HFF-Myc (cell line): ENCODE measurements at regions not wholly inside any gene's neighbourhood (a gene's known extent, or its start where the extent isn't known, plus 50 kb on each side); places are given as distances from the start of the nearest gene placed in this dataset.

ENCODE experiments used
- DNase-seq: peaks from one replicate; pipeline ENCODE4 v3.0.0-alpha.2; 2011; ENCODE audit warnings: low read depth; ENCODE audit errors: extremely low read depth
- H3K4me3 ChIP-seq: replicated peaks from 2 replicates; pipeline ENCODE4 v1.5.1; 2011; ENCODE audit warnings: low read depth, mild to moderate bottlenecking, control low read depth, low read length
- TF ChIP-seq, protein P1 (sequence below): IDR thresholded peaks from 2 replicates; pipeline ENCODE4 v1.5.1; 2012; ENCODE audit warnings: mild to moderate bottlenecking, low read depth, low read length, control low read depth; ENCODE audit errors: missing control alignments

GRCh38 chr16:6099102-6099501 is 1001.5 kb upstream of the EEF2KMT start:
- TF ChIP-seq, protein P1, sequence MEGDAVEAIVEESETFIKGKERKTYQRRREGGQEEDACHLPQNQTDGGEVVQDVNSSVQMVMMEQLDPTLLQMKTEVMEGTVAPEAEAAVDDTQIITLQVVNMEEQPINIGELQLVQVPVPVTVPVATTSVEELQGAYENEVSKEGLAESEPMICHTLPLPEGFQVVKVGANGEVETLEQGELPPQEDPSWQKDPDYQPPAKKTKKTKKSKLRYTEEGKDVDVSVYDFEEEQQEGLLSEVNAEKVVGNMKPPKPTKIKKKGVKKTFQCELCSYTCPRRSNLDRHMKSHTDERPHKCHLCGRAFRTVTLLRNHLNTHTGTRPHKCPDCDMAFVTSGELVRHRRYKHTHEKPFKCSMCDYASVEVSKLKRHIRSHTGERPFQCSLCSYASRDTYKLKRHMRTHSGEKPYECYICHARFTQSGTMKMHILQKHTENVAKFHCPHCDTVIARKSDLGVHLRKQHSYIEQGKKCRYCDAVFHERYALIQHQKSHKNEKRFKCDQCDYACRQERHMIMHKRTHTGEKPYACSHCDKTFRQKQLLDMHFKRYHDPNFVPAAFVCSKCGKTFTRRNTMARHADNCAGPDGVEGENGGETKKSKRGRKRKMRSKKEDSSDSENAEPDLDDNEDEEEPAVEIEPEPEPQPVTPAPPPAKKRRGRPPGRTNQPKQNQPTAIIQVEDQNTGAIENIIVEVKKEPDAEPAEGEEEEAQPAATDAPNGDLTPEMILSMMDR = no peak
- no peak overlapping the region for H3K4me3 ChIP-seq
- DNase-seq = no peak

- TF ChIP-seq, protein P1 = no peak
- no peak overlapping the region for H3K4me3 ChIP-seq
- no peak for DNase-seq
These were observed 999.5 kb upstream of the EEF2KMT start for GRCh38 chr16:6096931-6097670.

GRCh38 chr16:6095414-6095813 is 997.8 kb upstream of the EEF2KMT start:
- TF ChIP-seq, protein P1 = no peak
- H3K4me3 ChIP-seq = no peak overlapping the region
- DNase-seq = no peak

DNA sequence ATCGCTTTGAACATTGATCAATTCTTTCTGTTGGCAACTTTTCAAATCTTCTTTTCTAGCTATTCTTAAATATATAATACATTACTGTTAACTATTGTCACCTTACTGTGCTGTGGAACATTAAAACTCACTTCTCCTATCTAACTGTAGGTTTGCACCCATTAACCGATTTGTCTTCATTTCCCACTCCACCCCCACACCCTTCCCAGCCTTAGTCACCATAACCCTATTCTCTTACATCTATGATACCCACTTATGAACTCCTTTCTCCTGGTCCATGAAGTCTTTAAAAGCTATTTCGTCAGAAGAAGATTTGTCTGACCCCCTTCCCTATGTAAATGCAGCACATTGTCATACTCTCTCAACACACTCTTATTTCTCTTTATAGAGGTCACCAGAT is 993.4 kb upstream of the EEF2KMT start:
- no peak overlapping the region for H3K4me3 ChIP-seq
- TF ChIP-seq, protein P1 = no peak
- no peak for DNase-seq

DNA sequence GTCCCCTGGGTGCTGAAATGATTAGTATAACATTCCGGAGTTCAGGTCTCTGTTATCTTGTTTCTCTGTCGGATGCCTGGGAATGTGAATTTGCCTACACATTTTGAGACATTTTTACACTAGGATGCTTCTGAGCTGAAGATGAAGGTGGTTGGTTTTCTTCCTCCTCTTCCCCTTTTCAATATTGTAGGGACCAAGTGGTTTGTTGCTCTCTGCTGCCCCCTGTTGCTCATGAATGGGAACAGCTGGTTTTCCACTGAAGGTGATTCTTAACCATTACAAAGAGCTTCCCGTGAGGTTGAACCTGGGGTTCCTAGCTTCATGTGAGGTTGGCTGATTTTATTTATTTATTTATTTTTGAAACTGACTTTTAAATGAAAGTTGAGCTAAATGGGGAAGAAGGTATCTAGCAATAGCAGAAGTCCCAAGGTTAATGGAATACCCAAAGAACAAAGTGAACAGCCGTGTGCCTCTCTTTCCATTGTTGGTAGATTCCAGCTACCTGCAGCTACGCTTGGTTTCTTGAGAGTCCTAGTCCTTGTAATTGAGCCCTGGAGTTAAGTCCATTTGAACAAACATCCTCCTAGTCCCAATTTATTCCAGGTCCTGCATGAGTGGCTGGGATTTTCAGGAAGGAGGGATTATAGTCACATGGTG is 983.9 kb upstream of the EEF2KMT start:
- TF ChIP-seq, protein P1 = peak; percentile 55
- no peak overlapping the region for H3K4me3 ChIP-seq
- DNase-seq = no peak

DNA sequence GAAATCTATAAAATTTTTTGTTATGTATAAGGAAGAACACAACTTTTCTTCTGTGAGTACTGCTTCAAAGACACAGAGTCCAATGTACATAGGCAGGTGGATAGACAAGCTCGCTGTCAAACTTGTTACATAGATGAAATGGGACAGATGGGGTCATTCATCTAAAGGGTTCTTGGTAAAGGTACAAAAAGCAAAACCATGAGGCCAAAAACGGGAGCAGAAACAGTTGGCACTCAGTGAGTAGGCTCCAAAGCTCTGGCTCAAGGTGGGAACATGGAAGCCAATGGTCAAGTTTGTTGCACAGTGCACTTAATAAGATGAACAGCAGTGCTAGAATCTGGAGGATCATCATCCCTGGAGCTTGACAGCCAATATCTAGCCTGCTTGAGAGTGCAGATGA is 979.0 kb upstream of the EEF2KMT start:
- H3K4me3 ChIP-seq = no peak overlapping the region
- TF ChIP-seq, protein P1 = no peak
- no peak for DNase-seq
